Esophagus (tissue), 2 donors: ENCODE measurements at regions not wholly inside any gene's neighbourhood (a gene's known extent, or its start where the extent isn't known, plus 50 kb on each side); places are given as distances from the start of the nearest gene placed in this dataset.

Experiments used
- H3K27ac ChIP-seq, 2 donors: one replicate each; pipeline ENCODE4 v1.5.1; 2013; ENCODE audit warnings: low read depth in 2 of 2, mild to moderate bottlenecking in 2 of 2, inconsistent platforms in 1 of 2, low read length in 1 of 2, moderate library complexity in 1 of 2
- H3K27me3 ChIP-seq, 2 donors: one replicate each; pipeline ENCODE4 v1.6.1; 2013; ENCODE audit warnings: low read length in 2 of 2, control low read depth in 1 of 2, mild to moderate bottlenecking in 1 of 2; ENCODE audit not compliant: insufficient read depth in 2 of 2, control insufficient read depth in 1 of 2
- H3K36me3 ChIP-seq, 2 donors: one replicate each; pipeline ENCODE4 v1.6.1; 2013; ENCODE audit warnings: low read length in 1 of 2; ENCODE audit not compliant: control insufficient read depth in 2 of 2, insufficient read depth in 2 of 2
- H3K4me1 ChIP-seq, 2 donors: one replicate each; pipeline ENCODE4 v1.6.1; 2013; ENCODE audit warnings: low read length in 1 of 2; ENCODE audit not compliant: control insufficient read depth in 2 of 2, insufficient read depth in 2 of 2
- H3K4me3 ChIP-seq, 2 donors: one replicate each; pipeline ENCODE4 v1.5.1; 2013; ENCODE audit warnings: low read length in 2 of 2, mild to moderate bottlenecking in 2 of 2, low read depth in 1 of 2, moderate library complexity in 1 of 2
- H3K9me3 ChIP-seq, 2 donors: one replicate each; pipeline ENCODE4 v1.6.1; 2013; ENCODE audit warnings: mild to moderate bottlenecking in 2 of 2, low read depth in 1 of 2, low read length in 1 of 2, moderate library complexity in 1 of 2; ENCODE audit not compliant: control insufficient read depth in 2 of 2, insufficient read depth in 1 of 2
- WGBS, 2 donors: extraction: QIAGEN DNeasy Blood & Tissue Kit; methylation state at CpG; one replicate each; pipeline ENCODE4 v1.1.7; 2013; 5-methylcytosine and 5-hydroxymethylcytosine counted together
- donor health status: healthy with polysubstance abuse.
- donor health status: Bipolar disorder and iron deficiency.

GRCh38 chr6:4294636-4295035 lies 159.3 kb upstream of the ECI2 start:
- no peak overlapping the region for H3K4me3 ChIP-seq
- no peaks in the 10 kb centered on the region for H3K27me3 ChIP-seq
- H3K36me3 ChIP-seq = no peaks in the 10 kb centered on the region
- H3K9me3 ChIP-seq = peaks cover 0 to 4% of the 10 kb centered on the region in 2 donors
- no peak overlapping the region for H3K27ac ChIP-seq
- 83 to 93% methylated on average over 9 of the region's 9 CpGs for WGBS, 2 donors
- peaks cover 2 to 12% of the 10 kb centered on the region in 2 donors for H3K4me1 ChIP-seq

GRCh38 chr6:4291453-4292403 lies 156.4 kb upstream of the ECI2 start:
- Histone ChIP-seq H3K36me3 (no peaks in the 10 kb centered on the region), H3K27me3 (no peaks in the 10 kb centered on the region), H3K4me3 (no peak overlapping the region), H3K9me3 (no peaks in the 10 kb centered on the region), H3K4me1 (peaks cover 2 to 12% of the 10 kb centered on the region in 2 donors), H3K27ac (no peak overlapping the region)
- WGBS, 2 donors = 48 to 56% methylated on average over 11 of the region's 11 CpGs

GRCh38 chr6:4289770-4290320 lies 154.5 kb upstream of the ECI2 start:
- 90 to 94% methylated on average over 4 of the region's 4 CpGs for WGBS, 2 donors
- Histone ChIP-seq H3K9me3 (no peaks in the 10 kb centered on the region), H3K27ac (no peak overlapping the region), H3K4me3 (no peak overlapping the region), H3K36me3 (no peaks in the 10 kb centered on the region), H3K4me1 (peaks cover 2 to 6% of the 10 kb centered on the region in 2 donors), H3K27me3 (no peaks in the 10 kb centered on the region)

GRCh38 chr6:4287811-4288244 lies 152.5 kb upstream of the ECI2 start:
- no peaks in the 10 kb centered on the region for H3K27me3 ChIP-seq
- 54 to 60% methylated on average over 11 of the region's 11 CpGs for WGBS, 2 donors
- H3K4me3 ChIP-seq = no peak overlapping the region
- H3K9me3 ChIP-seq = no peaks in the 10 kb centered on the region
- no peaks in the 10 kb centered on the region for H3K36me3 ChIP-seq
- no peak overlapping the region for H3K27ac ChIP-seq
- peaks cover 2 to 3% of the 10 kb centered on the region in 2 donors for H3K4me1 ChIP-seq

GRCh38 chr6:4287372-4287771 lies 152.0 kb upstream of the ECI2 start:
- Histone ChIP-seq H3K36me3 (no peaks in the 10 kb centered on the region), H3K27ac (no peak overlapping the region), H3K27me3 (no peaks in the 10 kb centered on the region), H3K9me3 (no peaks in the 10 kb centered on the region), H3K4me1 (peaks cover 2 to 3% of the 10 kb centered on the region in 2 donors), H3K4me3 (no peak overlapping the region)
- 73 to 78% methylated on average over 7 of the region's 7 CpGs for WGBS, 2 donors

- no peak overlapping the region for H3K27ac ChIP-seq
- no peaks in the 10 kb centered on the region for H3K36me3 ChIP-seq
- peaks cover 0 to 7% of the 10 kb centered on the region in 2 donors for H3K4me1 ChIP-seq
- H3K9me3 ChIP-seq = no peaks in the 10 kb centered on the region
- 63 to 70% methylated on average over 4 of the region's 4 CpGs for WGBS, 2 donors
- no peak overlapping the region for H3K4me3 ChIP-seq
- no peaks in the 10 kb centered on the region for H3K27me3 ChIP-seq
These were observed 147.6 kb upstream of the ECI2 start for GRCh38 chr6:4282926-4283325.

- Histone ChIP-seq H3K36me3 (no peaks in the 10 kb centered on the region), H3K4me3 (peak overlapping the region; percentile 34 to 41), H3K27me3 (no peaks in the 10 kb centered on the region), H3K9me3 (no peaks in the 10 kb centered on the region), H3K27ac (peak overlapping the region in 1 of 2 donors; percentile 66), H3K4me1 (peaks cover 0 to 7% of the 10 kb centered on the region in 2 donors)
- 18 to 19% methylated on average over 46 of the region's 46 CpGs for WGBS, 2 donors
These were observed 146.2 kb upstream of the ECI2 start for GRCh38 chr6:4281341-4282293.

GRCh38 chr6:4280707-4281106 lies 145.3 kb upstream of the ECI2 start:
- Histone ChIP-seq H3K27me3 (no peaks in the 10 kb centered on the region), H3K27ac (no peak overlapping the region), H3K4me1 (peaks cover 0 to 7% of the 10 kb centered on the region in 2 donors), H3K36me3 (no peaks in the 10 kb centered on the region), H3K4me3 (no peak overlapping the region), H3K9me3 (no peaks in the 10 kb centered on the region)
- 26 to 27% methylated on average over 1 of the region's 1 CpG for WGBS, 2 donors

GRCh38 chr6:4280031-4280430 lies 144.7 kb upstream of the ECI2 start:
- Histone ChIP-seq H3K9me3 (no peaks in the 10 kb centered on the region), H3K4me3 (no peak overlapping the region), H3K27me3 (no peaks in the 10 kb centered on the region), H3K27ac (no peak overlapping the region), H3K36me3 (no peaks in the 10 kb centered on the region), H3K4me1 (peaks cover 0 to 7% of the 10 kb centered on the region in 2 donors)
- 88 to 91% methylated on average over 7 of the region's 7 CpGs for WGBS, 2 donors
